ENCODE measurements at regions not wholly inside any gene's neighbourhood (a gene's known extent, or its start where the extent isn't known, plus 50 kb on each side); places are given as distances from the start of the nearest gene placed in this dataset.

DNA sequence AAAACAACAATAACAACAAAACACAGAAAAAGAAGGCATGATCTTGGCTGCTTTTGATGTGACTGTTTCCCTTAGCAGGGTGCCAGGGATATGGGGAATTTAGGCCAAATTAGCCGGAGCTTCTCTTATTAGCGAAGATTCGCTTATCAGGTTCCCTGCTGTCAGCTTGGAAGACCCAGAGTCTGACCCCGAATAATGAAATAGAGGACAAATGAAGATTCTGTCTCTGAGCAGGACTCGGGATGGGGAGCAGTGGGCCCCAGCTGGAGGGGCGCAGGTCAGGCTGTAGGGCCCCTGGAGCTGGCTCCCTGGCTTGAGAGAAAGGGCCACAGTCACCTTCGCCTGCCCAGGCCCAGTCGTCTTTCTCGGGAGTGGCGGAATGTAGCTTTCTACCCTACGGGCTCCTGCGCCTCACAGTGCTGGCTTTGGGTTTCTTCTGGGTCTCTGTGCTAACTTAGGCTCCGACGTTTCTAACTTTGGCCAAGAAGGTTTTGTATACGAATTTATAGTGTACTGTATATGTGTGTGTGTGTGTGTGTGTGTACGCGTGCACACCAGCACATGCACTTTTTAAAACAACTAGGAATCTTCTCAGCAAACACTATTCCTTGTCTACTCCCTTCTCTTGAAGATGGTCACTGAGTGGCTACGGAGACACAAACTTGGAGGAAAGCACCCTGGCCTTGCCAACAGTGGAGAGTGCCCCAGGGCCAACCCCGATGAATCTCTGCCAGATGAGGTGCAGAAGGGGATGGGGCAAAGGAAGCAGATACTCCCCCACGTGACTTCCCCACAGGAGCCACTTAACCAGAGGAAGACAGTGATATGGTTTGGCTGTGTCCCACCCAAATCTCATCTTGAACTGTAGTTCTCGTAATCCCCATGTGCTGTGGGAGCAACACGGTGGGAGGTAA is 195.6 kb upstream of the COPS8 start:
- TF ChIP-seq, protein P1, sequence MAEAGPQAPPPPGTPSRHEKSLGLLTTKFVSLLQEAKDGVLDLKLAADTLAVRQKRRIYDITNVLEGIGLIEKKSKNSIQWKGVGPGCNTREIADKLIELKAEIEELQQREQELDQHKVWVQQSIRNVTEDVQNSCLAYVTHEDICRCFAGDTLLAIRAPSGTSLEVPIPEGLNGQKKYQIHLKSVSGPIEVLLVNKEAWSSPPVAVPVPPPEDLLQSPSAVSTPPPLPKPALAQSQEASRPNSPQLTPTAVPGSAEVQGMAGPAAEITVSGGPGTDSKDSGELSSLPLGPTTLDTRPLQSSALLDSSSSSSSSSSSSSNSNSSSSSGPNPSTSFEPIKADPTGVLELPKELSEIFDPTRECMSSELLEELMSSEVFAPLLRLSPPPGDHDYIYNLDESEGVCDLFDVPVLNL (CRISPR knock-in tag; IDR thresholded peaks at IDR 0.05; ENCODE audit: borderline replicate concordance, low read depth), result no peak
- TF ChIP-seq KAT7 (CRISPR knock-in tag; IDR thresholded peaks at IDR 0.05; ENCODE audit: borderline replicate concordance) (no peak), NR3C1 (CRISPR knock-in tag; conservative IDR thresholded peaks at IDR 0.05; ENCODE audit: low read depth) (no peak), MXD4 (CRISPR knock-in tag; IDR thresholded peaks at IDR 0.05; ENCODE audit: borderline replicate concordance) (no peak), ZNF416 (CRISPR knock-in tag; IDR thresholded peaks at IDR 0.05) (no peak), ZNF232 (CRISPR knock-in tag; IDR thresholded peaks at IDR 0.05) (no peak), SP1 (CRISPR knock-in tag; conservative IDR thresholded peaks at IDR 0.05) (no peak), ZNF138 (CRISPR knock-in tag; conservative IDR thresholded peaks at IDR 0.05) (no peak), NFE2L1 (CRISPR knock-in tag; IDR thresholded peaks at IDR 0.05) (no peak), ETV6 (CRISPR knock-in tag; IDR thresholded peaks at IDR 0.05) (no peak)
- TF ChIP-seq, protein P2, sequence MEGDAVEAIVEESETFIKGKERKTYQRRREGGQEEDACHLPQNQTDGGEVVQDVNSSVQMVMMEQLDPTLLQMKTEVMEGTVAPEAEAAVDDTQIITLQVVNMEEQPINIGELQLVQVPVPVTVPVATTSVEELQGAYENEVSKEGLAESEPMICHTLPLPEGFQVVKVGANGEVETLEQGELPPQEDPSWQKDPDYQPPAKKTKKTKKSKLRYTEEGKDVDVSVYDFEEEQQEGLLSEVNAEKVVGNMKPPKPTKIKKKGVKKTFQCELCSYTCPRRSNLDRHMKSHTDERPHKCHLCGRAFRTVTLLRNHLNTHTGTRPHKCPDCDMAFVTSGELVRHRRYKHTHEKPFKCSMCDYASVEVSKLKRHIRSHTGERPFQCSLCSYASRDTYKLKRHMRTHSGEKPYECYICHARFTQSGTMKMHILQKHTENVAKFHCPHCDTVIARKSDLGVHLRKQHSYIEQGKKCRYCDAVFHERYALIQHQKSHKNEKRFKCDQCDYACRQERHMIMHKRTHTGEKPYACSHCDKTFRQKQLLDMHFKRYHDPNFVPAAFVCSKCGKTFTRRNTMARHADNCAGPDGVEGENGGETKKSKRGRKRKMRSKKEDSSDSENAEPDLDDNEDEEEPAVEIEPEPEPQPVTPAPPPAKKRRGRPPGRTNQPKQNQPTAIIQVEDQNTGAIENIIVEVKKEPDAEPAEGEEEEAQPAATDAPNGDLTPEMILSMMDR (IDR thresholded peaks at IDR 0.05), result no peak
- TF ChIP-seq, protein P3, sequence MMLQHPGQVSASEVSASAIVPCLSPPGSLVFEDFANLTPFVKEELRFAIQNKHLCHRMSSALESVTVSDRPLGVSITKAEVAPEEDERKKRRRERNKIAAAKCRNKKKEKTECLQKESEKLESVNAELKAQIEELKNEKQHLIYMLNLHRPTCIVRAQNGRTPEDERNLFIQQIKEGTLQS (CRISPR knock-in tag; conservative IDR thresholded peaks at IDR 0.05), result no peak
- TF ChIP-seq, protein P4, sequence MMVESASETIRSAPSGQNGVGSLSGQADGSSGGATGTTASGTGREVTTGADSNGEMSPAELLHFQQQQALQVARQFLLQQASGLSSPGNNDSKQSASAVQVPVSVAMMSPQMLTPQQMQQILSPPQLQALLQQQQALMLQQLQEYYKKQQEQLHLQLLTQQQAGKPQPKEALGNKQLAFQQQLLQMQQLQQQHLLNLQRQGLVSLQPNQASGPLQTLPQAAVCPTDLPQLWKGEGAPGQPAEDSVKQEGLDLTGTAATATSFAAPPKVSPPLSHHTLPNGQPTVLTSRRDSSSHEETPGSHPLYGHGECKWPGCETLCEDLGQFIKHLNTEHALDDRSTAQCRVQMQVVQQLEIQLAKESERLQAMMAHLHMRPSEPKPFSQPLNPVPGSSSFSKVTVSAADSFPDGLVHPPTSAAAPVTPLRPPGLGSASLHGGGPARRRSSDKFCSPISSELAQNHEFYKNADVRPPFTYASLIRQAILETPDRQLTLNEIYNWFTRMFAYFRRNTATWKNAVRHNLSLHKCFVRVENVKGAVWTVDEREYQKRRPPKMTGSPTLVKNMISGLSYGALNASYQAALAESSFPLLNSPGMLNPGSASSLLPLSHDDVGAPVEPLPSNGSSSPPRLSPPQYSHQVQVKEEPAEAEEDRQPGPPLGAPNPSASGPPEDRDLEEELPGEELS (CRISPR knock-in tag; IDR thresholded peaks at IDR 0.05), result no peak
